GM12875 (cell line): ENCODE measurements at regions not wholly inside any gene's neighbourhood (a gene's known extent, or its start where the extent isn't known, plus 50 kb on each side); places are given as distances from the start of the nearest gene placed in this dataset.

Experiments
- H3K4me3 ChIP-seq: one replicate; pipeline ENCODE4 v1.5.1; 2011; ENCODE audit warnings: low read depth, low read length, control low read depth
- CTCF ChIP-seq: IDR thresholded peaks from 2 replicates; pipeline ENCODE4 v1.5.1; 2011; ENCODE audit warnings: low read depth, mild to moderate bottlenecking, control low read depth, inconsistent platforms, low read length, moderate library complexity, borderline replicate concordance; ENCODE audit not compliant: insufficient read depth

GRCh38 chr2:118169359-118170005, 81.2 kb downstream of the INSIG2 start:
- no peak overlapping the region for H3K4me3 ChIP-seq
- TF ChIP-seq CTCF, result 0 out of 2 replicates have a peak, but pooled peaks have one; percentile 9

GRCh38 chr2:118168615-118169014, 80.3 kb downstream of the INSIG2 start:
- TF ChIP-seq CTCF, result no peak
- no peak overlapping the region for H3K4me3 ChIP-seq

- H3K4me3 ChIP-seq, result no peak overlapping the region
- TF ChIP-seq CTCF, result no peak
Measured at GRCh38 chr2:118167026-118167425, 78.8 kb downstream of the INSIG2 start.

GRCh38 chr2:118166242-118166641, 78.0 kb downstream of the INSIG2 start:
- no peak overlapping the region for H3K4me3 ChIP-seq
- TF ChIP-seq CTCF, result no peak

- H3K4me3 ChIP-seq, result no peak overlapping the region
- TF ChIP-seq CTCF, result no peak
Measured at GRCh38 chr2:118165595-118165994, 77.3 kb downstream of the INSIG2 start.
